GM21619 (cell line): ENCODE measurements at regions not wholly inside any gene's neighbourhood (a gene's known extent, or its start where the extent isn't known, plus 50 kb on each side); places are given as distances from the start of the nearest gene placed in this dataset.

ENCODE experiments used
- ATAC-seq: cut with Tn5 transposase; IDR thresholded peaks from one replicate; pipeline ENCODE4 v1.9.1; 2021; ENCODE audit not compliant: unreplicated experiment

GRCh38 chr3:55244247-55244646, 242.9 kb downstream of the WNT5A start:
- no peak for ATAC-seq

GRCh38 chr3:55243678-55244077, 243.4 kb downstream of the WNT5A start:
- ATAC-seq, result no peak

- ATAC-seq, result no peak
Observed at GRCh38 chr3:55242921-55243320, 244.2 kb downstream of the WNT5A start.

- ATAC-seq, result no peak
Observed at GRCh38 chr3:55241098-55241497, 246.0 kb downstream of the WNT5A start.

- ATAC-seq, result no peak
Observed at GRCh38 chr3:55235416-55235815, 251.7 kb downstream of the WNT5A start.

- ATAC-seq, result no peak
Observed at GRCh38 chr3:55226696-55227095, 260.4 kb downstream of the WNT5A start.

GRCh38 chr3:55218577-55218976, 268.5 kb downstream of the WNT5A start:
- no peak for ATAC-seq

- ATAC-seq, result no peak
Observed at GRCh38 chr3:55207744-55208143, 279.4 kb downstream of the WNT5A start.

GRCh38 chr3:55205990-55206389, 278.1 kb upstream of the LRTM1 start:
- no peak for ATAC-seq

GRCh38 chr3:55204417-55204816, 276.6 kb upstream of the LRTM1 start:
- ATAC-seq, result no peak

- ATAC-seq, result no peak
Observed at GRCh38 chr3:55203546-55203945, 275.7 kb upstream of the LRTM1 start.

- no peak for ATAC-seq
Observed at GRCh38 chr3:55203006-55203405, 275.1 kb upstream of the LRTM1 start.

GRCh38 chr3:55202326-55202725, 274.5 kb upstream of the LRTM1 start:
- ATAC-seq, result no peak

- ATAC-seq, result no peak
Observed at GRCh38 chr3:55201779-55202178, 273.9 kb upstream of the LRTM1 start.

- ATAC-seq, result no peak
Observed at GRCh38 chr3:55200906-55201305, 273.0 kb upstream of the LRTM1 start.

GRCh38 chr3:55198554-55198953, 270.7 kb upstream of the LRTM1 start:
- no peak for ATAC-seq

- no peak for ATAC-seq
Observed at GRCh38 chr3:55197021-55197420, 269.2 kb upstream of the LRTM1 start.

- no peak for ATAC-seq
Observed at GRCh38 chr3:55196495-55196894, 268.6 kb upstream of the LRTM1 start.

GRCh38 chr3:55194376-55194775, 266.5 kb upstream of the LRTM1 start:
- no peak for ATAC-seq

GRCh38 chr3:55191911-55192775, 264.3 kb upstream of the LRTM1 start:
- ATAC-seq, result no peak

- no peak for ATAC-seq
Observed at GRCh38 chr3:55190331-55190730, 262.5 kb upstream of the LRTM1 start.

- no peak for ATAC-seq
Observed at GRCh38 chr3:55189359-55189801, 261.5 kb upstream of the LRTM1 start.

- ATAC-seq, result no peak
Observed at GRCh38 chr3:55185380-55185779, 257.5 kb upstream of the LRTM1 start.
